GM20431 (cell line): ENCODE measurements at regions not wholly inside any gene's neighbourhood (a gene's known extent, or its start where the extent isn't known, plus 50 kb on each side); places are given as distances from the start of the nearest gene placed in this dataset.

Source experiments
- in situ Hi-C: fragments of 300-500 bp; cut with MseI, MboI; formaldehyde crosslinking; loops from one replicate; pipeline ENCODE4 v1.15.0; 2020; ENCODE audit warnings: low sequenced_read_pairs; ENCODE audit not compliant: unreplicated experiment

- in situ Hi-C loops = no loop called here
These were observed 105.4 kb downstream of the PERP start for GRCh38 chr6:138001750-138002349.

GRCh38 chr6:138004430-138005287 lies 102.6 kb downstream of the PERP start:
- in situ Hi-C loops = no loop called here

- in situ Hi-C loops = no loop called here
These were observed 101.4 kb downstream of the PERP start for GRCh38 chr6:138005846-138006245.

DNA sequence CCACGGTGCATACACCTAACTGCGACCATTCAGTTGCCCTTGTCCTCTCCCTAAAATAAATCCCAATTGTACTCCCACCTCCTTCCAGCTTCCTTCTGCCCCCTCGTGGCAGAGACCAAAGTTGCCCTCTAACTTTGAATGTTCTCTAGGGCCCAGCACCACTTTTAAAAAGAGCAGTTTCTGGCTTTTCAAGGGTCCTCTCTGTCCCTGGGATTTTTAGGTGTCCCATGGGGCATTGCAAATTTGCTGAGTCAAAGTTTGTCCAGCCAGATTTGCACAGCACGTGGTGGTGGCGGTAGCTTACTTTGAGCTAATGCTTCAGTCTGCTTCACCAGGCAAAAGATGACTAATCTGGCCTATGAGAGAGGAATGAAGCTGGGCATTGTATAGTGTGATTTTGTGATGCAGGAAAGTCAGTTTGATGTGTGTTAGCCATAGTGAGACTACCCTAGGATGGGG lies 100.2 kb downstream of the PERP start:
- in situ Hi-C loops = no loop called here

DNA sequence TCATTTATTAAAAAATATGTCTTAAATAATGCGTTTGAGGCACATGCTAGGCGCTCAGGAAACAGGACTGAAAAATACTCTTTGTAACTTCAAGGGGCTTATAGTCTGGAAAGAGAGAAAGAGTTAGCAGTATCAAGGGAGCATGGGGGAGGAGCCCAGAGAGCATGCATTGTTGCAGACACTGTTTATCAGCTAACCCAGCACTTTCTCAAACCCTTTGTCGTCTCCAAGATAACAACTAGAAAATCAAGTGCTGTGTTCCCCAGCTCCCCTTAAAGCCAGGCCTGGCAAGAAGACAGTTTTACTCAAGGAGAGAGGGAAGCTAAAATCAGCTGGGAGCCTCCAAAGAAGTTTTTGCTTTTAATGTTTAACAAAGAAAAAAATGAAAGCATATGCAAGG lies 98.4 kb downstream of the PERP start:
- in situ Hi-C loops = no loop called here

DNA sequence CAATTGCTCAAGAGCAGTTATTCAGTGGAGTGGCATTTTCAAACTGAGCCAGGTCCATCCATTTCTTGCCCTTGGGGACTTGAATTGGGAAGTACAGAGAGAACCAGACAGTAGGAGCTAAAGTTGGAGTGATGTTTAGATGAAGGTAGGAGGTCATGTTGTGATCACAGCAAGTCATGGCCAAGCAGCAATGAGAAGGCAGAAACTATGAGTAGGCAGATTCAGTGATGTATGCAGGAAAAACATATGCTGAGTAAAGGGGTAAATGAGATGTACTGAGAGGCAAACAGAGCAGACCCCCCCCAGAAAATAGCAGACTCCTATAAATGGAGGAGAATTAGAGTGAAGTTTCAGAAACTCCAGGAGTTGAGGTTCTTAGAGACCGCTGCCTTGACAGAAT lies 95.8 kb downstream of the PERP start:
- in situ Hi-C loops = no loop called here

GRCh38 chr6:138012682-138013081 lies 94.5 kb downstream of the PERP start:
- in situ Hi-C loops = no loop called here

- in situ Hi-C loops = no loop called here
These were observed 93.3 kb downstream of the PERP start for GRCh38 chr6:138013959-138014358.

GRCh38 chr6:138017166-138017757 lies 90.0 kb downstream of the PERP start:
- in situ Hi-C loops = no loop called here

DNA sequence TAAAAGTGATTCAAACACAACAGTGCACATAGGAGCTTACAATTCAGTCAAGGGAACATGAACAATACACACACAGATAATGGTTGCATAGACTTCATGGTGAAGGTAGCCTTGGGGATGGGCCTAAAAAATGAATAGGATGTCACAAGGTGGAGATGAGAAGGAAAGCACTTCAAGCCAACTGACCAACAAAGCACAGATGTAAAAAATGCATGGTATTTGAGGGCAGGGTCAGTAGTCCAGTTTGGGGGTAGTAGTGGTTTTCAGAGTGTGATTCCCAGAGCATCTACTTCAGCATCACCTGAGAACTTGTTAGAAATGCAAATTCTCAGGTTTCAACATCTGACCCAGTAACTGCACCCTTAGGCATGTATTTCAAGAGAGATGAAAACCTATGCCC lies 88.9 kb downstream of the PERP start:
- in situ Hi-C loops = no loop called here

GRCh38 chr6:138025528-138025978 lies 81.7 kb downstream of the PERP start:
- in situ Hi-C loops = no loop called here

DNA sequence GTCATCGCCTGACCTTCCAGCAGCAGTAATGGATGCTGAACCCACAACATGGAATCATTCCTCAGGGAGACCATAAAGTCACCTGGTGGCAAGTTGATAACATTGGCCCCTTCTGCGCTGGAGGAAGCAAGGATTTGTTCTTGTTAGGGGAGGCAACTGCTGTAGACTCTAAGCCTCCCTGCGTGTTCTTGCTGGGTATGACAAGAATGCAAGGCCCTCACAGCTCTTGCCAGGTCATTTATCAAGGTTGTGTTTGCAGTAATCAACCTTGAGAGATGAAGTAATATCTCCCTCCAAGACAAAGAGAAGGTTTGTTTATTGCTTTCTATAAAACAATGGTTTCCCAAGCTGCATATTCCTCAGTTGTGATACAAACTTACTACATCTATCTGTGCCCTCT lies 80.9 kb downstream of the PERP start:
- in situ Hi-C loops = no loop called here

DNA sequence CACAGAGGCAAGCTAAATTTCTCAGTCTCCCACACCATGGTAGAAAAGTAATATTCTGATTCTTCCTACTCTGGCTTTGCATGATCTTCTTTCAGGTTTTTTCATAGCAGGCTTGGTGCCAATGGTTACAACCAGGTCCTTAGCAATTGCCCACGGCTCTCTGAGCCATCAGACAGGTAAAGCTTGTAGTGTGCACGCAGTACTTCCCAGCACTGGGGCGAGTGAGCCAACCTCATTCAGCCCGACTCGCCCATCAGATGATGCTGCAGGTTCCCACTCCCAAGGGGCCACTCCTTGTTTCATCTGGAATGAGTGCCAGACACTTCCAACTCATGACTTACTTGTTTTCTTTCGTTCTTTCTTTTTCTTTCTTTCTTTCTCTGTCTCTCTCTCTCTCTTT lies 78.3 kb downstream of the PERP start:
- in situ Hi-C loops = no loop called here

DNA sequence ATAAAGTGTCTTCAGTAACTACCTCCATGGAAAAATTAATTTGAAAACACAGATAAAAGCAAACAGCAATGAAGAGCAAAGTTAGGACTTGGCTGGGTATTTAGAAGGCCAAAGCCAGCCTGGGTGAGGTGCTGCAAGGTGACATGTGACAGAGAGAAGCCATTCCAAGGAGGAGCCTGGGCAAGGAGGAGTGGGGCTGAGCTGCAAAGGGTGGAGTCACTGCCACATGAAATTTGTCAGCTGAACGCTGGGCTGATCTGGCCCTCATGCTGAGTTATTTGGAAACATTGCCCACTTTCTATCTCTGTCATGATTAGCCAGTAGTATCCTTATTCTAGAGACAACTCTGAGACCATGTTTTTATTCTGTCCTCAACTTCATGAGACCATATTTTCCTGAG lies 76.3 kb downstream of the PERP start:
- in situ Hi-C loops = no loop called here

DNA sequence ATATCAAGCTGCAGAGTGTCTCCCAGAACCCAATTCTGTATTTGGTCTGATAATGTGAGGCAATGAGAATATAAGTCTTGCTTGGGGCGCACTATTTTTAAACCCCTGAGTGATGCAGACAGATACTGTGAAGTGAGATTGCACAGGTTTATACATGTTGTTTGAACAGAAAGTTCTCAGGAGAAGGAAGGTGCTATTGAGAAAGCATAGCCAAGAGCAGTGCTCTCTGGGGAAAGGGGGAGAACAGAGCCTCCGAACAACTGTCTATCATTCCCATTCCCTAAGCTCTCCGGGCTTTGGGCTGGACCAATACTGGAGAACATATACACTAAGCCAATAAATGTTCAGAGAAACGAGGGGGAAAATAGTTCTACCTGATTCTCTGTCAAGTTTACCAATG lies 75.8 kb downstream of the PERP start:
- in situ Hi-C loops = no loop called here

- in situ Hi-C loops = no loop called here
These were observed 75.4 kb downstream of the PERP start for GRCh38 chr6:138031850-138032249.

GRCh38 chr6:138032571-138032970 lies 74.6 kb downstream of the PERP start:
- in situ Hi-C loops = no loop called here

DNA sequence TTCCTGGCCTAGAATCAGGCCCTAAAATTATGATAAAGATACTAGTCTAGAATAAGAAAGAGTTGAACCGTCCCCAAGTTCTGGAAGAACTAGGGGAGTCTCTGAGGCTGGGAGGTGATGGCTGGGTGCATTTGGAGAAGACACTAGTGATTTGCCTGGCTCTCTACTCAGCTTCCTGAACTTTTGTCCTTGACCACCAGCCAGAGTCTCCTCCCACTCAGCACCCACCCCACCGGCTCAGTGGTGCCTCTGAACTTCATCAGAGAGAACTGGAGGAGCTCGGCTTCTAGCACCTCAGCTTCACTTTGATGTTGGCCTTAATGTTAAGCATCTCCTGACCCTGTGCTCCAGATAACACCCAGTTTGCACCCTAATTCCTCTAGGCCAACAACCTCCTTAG lies 73.0 kb downstream of the PERP start:
- in situ Hi-C loops = no loop called here

- in situ Hi-C loops = no loop called here
These were observed 72.1 kb downstream of the PERP start for GRCh38 chr6:138035070-138035469.

GRCh38 chr6:138036111-138036510 lies 71.1 kb downstream of the PERP start:
- in situ Hi-C loops = no loop called here

DNA sequence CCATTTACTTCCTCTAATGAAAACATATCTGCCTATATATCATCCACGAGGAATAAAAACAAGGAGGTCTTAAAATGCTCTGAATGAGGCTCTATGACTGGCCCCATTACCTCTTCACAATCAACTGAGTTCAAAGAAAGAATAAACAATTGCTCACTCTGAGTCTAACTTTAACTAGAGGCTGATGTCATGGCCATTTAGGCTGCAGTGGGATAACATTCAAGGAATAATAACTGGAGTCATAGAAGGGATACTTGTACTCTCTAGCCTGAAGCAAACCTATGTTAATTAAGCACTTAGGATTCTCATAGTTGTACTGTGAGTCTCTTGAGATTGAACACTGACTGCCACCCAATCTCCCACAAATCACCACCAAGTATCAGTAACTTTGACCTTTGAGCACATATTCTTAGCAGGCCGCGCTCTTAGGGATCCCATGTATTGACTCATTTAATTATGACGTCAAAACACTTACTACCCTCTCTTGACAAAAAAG lies 70.2 kb downstream of the PERP start:
- in situ Hi-C loops = no loop called here
